IPS-18a (cell line): ENCODE measurements at regions not wholly inside any gene's neighbourhood (a gene's known extent, or its start where the extent isn't known, plus 50 kb on each side); places are given as distances from the start of the nearest gene placed in this dataset.

ENCODE experiments used
- H3K27ac ChIP-seq: one replicate; pipeline ENCODE4 v1.5.1; 2013; ENCODE audit warnings: low read length
- H3K27me3 ChIP-seq: one replicate; pipeline ENCODE4 v1.6.1; 2013; ENCODE audit warnings: mild to moderate bottlenecking, low read length; ENCODE audit not compliant: control insufficient read depth, insufficient read depth
- H3K36me3 ChIP-seq: one replicate; pipeline ENCODE4 v1.6.1; 2013; ENCODE audit warnings: low read depth, low read length; ENCODE audit not compliant: control insufficient read depth
- H3K4me1 ChIP-seq: one replicate; pipeline ENCODE4 v1.6.1; 2013; ENCODE audit warnings: low read depth, low read length; ENCODE audit not compliant: control insufficient read depth
- H3K4me3 ChIP-seq: one replicate; pipeline ENCODE4 v1.5.1; 2013; ENCODE audit warnings: low read length
- H3K9ac ChIP-seq: one replicate; pipeline ENCODE4 v1.6.1; 2013; ENCODE audit warnings: mild to moderate bottlenecking, low read length, moderate library complexity
- H3K9me3 ChIP-seq: one replicate; pipeline ENCODE4 v1.6.1; 2013; ENCODE audit warnings: low read depth, low read length; ENCODE audit not compliant: control insufficient read depth

DNA sequence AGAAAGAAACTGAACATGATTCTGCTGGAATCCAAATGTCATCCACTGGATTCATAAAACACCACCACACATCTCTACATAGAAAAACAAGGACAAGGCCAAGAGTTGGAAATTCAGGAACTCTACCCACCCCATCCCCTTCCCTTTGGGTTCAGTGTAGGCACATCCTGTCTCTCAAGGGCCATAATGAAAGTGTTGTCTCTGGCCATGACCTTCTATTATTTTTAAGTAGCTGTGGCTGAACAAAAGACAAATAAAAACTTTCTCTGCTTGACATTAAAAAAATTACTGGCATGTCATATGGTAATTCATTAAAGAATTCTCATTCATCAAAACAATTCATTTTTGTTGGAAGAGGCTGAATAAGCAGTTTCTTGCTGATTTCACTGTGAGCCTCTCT lies 54.9 kb upstream of the ZBTB18 start:
- no peak overlapping the region for H3K4me3 ChIP-seq

DNA sequence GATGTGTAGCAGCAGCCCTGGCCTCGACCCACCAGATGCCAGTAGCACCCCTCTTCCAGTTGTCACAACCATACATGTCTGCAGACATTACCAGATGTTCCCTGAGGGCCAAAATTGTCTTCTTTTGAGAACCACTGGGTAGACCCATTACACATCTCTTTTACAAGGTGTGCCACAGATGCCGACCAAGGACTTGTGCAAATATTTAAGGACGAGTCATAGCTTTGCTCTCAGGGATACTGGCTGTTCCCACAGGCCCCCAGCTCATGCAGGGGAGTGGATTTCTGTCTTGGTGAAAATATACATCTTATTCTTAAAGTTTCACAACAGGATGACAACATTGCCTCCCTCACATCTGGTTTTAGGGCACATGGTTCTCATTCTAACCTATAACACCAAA lies 59.4 kb upstream of the ZBTB18 start:
- Histone ChIP-seq H3K9ac (no peak overlapping the region), H3K27me3 (no peaks in the 10 kb centered on the region), H3K4me3 (no peak overlapping the region), H3K27ac (no peak overlapping the region), H3K36me3 (no peaks in the 10 kb centered on the region), H3K4me1 (no peaks in the 10 kb centered on the region), H3K9me3 (no peaks in the 10 kb centered on the region)

More for the DNA sequence above, 54.9 kb upstream of the ZBTB18 start:
- H3K9me3 ChIP-seq, result no peaks in the 10 kb centered on the region
- H3K27ac ChIP-seq, result no peak overlapping the region
- no peaks in the 10 kb centered on the region for H3K36me3 ChIP-seq
- H3K27me3 ChIP-seq, result no peaks in the 10 kb centered on the region
- H3K9ac ChIP-seq, result no peak overlapping the region
- H3K4me1 ChIP-seq, result no peaks in the 10 kb centered on the region

DNA sequence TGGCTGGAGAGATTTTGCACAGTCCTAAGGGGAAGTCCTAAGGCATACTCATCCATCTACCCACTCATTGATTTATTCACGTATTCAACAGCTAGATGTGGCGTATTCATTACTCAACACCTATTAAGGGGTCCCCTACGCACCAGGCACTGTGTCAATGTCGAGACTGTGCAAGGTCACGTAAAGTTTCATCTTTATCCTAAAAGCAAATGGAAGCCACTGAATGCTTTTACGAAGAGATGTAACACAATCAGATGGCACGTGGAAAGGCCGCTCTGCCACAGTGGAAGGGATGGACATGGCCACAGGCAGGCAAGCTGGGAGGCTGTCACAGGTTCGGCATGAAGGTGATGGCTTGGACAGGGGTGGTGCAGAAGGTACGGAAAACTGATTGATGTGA lies 66.3 kb upstream of the ZBTB18 start:
- Histone ChIP-seq H3K9me3 (no peaks in the 10 kb centered on the region), H3K36me3 (no peaks in the 10 kb centered on the region), H3K27me3 (no peaks in the 10 kb centered on the region), H3K4me3 (no peak overlapping the region), H3K4me1 (no peaks in the 10 kb centered on the region), H3K9ac (no peak overlapping the region), H3K27ac (no peak overlapping the region)

DNA sequence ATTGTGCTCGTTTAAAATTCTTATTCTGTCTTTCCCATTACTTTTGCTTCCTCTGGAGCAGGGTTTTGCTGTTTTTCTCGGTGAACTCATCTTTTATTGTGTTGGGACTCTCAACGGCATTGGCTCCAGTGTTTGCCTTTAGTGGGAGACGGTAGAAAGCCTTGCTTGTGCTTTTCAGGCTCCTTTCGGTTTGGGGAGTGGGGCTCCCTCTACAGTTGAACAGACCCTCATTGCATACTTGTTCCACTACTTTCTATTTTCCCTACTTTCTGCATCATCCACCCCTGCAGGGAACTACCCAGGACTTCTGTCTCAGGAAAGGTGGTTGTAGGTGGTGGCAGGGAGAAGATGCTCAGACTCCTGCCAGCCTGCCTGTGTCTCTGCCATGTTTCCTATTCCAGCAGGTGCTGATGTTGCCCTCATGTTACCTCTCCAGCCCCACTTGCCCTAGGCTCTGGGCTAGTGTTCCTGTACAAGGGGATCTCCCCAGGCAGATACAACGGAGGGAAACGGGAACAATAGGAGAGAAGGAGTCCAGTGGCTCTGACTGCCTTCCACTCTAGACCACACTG lies 68.5 kb upstream of the ZBTB18 start:
- Histone ChIP-seq H3K4me1 (no peaks in the 10 kb centered on the region), H3K27ac (no peak overlapping the region), H3K9me3 (no peaks in the 10 kb centered on the region), H3K9ac (no peak overlapping the region), H3K36me3 (no peaks in the 10 kb centered on the region), H3K27me3 (no peaks in the 10 kb centered on the region), H3K4me3 (no peak overlapping the region)

DNA sequence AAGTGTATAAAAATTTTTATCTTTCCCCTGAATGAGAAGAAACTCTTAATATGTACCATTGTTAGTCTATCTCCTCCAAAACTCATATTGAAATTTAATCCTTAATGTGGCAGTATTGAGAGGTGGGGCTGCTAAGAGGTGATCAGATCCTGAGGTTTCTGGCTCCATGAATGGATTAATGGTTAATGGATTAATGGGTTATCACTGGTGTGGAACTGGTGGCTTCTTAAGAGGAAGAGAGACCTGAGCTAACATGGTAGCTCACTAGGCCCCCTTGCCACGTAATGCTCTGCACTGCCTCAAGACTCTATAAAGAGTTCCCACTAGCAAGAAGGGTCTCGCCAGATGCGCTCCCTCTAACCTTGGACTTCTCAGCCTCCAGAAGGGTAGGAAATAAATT lies 70.6 kb upstream of the ZBTB18 start:
- no peaks in the 10 kb centered on the region for H3K9me3 ChIP-seq
- no peak overlapping the region for H3K27ac ChIP-seq
- no peaks in the 10 kb centered on the region for H3K4me1 ChIP-seq
- no peak overlapping the region for H3K9ac ChIP-seq
- no peak overlapping the region for H3K4me3 ChIP-seq
- no peaks in the 10 kb centered on the region for H3K27me3 ChIP-seq
- no peaks in the 10 kb centered on the region for H3K36me3 ChIP-seq

DNA sequence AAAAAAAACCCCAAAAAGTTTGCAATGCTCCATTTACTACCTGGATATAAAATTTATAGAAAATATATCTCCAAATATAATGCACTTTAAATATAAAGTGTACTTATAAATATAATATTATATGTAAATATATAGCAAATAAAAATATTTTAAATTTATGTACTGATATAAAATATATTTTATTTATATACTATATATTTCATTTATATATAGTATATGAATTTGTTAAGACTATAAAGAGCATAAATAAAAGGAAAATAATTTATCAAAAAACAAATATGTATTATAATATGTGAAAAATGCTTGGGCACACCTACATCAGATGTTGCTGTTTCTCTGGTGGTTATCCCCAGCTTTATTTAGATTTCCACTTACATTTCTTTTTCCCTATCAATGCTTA lies 71.0 kb upstream of the ZBTB18 start:
- Histone ChIP-seq H3K4me3 (no peak overlapping the region), H3K36me3 (no peaks in the 10 kb centered on the region), H3K4me1 (no peaks in the 10 kb centered on the region), H3K27ac (no peak overlapping the region), H3K27me3 (no peaks in the 10 kb centered on the region), H3K9ac (no peak overlapping the region), H3K9me3 (no peaks in the 10 kb centered on the region)

DNA sequence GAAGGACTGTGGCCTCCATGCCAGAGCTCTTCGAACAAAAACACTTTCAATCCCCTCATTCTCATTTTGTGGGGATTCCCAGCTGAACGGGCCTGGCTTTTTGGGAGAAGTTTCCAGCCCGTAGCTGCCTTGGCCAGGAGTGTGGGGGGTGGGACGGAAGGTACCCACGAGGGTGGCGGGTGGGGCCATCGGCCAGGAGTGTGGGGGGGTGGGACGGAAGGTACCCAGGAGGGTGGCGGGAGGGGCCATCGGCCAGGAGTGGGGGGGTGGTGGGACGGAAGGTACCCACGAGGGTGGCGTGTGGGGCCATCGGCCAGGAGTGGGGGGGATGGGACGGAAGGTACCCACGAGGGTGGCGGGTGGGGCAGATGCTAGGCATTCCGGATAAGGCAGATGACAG lies 71.7 kb upstream of the ZBTB18 start:
- Histone ChIP-seq H3K27ac (no peak overlapping the region), H3K36me3 (no peaks in the 10 kb centered on the region), H3K4me3 (no peak overlapping the region), H3K9ac (no peak overlapping the region), H3K27me3 (no peaks in the 10 kb centered on the region), H3K4me1 (no peaks in the 10 kb centered on the region), H3K9me3 (no peaks in the 10 kb centered on the region)

DNA sequence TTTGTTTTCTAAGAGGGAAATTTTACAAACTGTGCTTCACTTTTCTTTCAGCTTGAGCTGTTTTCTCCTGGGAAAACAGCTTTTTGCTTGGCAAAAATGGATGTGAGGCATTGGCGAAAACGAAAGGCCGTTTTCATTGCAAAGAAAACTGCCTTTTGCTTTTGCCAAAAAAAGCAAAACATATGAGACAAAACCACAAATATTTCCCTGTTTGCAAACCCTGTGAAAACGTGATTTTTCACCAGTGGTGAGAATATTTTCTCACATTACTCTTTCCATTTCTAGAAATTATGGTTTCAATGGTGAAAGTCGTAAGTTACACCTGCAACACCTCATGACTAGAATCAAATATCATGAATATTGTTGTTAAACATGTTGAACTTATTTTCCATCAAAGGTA lies 74.0 kb upstream of the ZBTB18 start:
- H3K9me3 ChIP-seq, result no peaks in the 10 kb centered on the region
- no peak overlapping the region for H3K4me3 ChIP-seq
- no peaks in the 10 kb centered on the region for H3K4me1 ChIP-seq
- no peak overlapping the region for H3K27ac ChIP-seq
- no peaks in the 10 kb centered on the region for H3K36me3 ChIP-seq
- H3K9ac ChIP-seq, result no peak overlapping the region
- no peaks in the 10 kb centered on the region for H3K27me3 ChIP-seq

DNA sequence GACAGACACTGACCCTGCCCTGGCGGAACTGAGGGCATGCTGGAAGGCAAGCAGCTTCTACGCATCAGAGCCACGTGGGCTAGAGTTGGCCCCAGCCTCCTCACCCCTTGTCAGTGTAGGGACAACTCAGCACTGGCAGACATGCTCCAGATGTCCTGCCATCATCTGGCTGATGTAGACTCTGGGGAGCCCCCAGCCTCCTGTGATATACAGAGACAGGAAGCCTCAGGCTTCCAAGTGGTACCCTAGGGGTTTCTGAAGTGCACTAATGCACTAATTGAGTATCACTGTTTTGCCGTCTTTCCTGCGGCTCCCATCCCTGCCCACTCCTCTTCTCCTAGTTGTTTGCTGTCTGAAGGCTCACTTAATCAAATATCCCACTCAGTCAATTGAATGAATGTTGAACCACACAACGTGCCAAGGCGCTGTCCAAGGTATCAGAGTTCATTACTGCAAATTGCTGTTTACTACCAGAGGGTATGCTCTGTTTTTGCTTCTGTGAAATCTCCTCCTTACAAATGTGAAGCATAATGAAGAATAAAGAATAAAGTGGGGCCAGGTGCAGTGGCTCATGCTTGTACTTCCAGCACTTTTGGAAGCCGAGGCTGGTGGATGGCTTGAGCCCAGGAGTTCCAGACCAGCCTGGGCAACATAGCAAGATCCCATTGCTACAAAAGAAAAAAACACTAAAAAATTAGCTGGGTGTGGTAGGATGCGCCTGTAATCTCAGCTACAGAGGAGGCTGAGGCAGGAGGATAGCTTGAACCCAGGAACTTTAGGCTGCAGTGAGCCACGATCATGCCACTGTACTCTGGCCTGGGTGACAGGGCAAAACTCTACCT lies 76.4 kb upstream of the ZBTB18 start:
- Histone ChIP-seq H3K4me3 (no peak overlapping the region), H3K27me3 (no peaks in the 10 kb centered on the region), H3K9me3 (no peaks in the 10 kb centered on the region), H3K9ac (no peak overlapping the region), H3K27ac (no peak overlapping the region), H3K4me1 (no peaks in the 10 kb centered on the region), H3K36me3 (no peaks in the 10 kb centered on the region)

DNA sequence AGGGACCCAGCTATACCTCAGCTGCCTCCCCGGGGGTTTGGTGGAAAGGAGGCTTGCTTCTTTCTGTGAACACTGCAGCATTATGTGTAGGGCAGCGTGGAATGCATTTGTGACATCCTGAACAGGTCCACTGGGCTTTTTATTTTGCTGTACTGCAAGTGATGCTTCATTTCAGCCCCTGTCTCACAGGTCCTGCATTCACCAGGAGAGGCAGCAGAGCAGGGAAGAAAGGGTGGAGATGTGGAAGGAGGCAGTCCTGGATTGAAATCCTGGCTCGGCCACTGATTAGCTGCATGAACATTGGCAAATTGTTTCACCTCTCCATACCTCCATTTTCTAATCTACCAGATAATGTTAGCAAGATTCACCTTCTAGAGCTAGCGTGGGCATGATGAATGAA lies 77.9 kb upstream of the ZBTB18 start:
- no peak overlapping the region for H3K4me3 ChIP-seq
- no peaks in the 10 kb centered on the region for H3K9me3 ChIP-seq
- peaks cover 9% of the 10 kb centered on the region for H3K4me1 ChIP-seq
- no peaks in the 10 kb centered on the region for H3K27me3 ChIP-seq
- H3K9ac ChIP-seq, result no peak overlapping the region
- no peaks in the 10 kb centered on the region for H3K36me3 ChIP-seq
- no peak overlapping the region for H3K27ac ChIP-seq

DNA sequence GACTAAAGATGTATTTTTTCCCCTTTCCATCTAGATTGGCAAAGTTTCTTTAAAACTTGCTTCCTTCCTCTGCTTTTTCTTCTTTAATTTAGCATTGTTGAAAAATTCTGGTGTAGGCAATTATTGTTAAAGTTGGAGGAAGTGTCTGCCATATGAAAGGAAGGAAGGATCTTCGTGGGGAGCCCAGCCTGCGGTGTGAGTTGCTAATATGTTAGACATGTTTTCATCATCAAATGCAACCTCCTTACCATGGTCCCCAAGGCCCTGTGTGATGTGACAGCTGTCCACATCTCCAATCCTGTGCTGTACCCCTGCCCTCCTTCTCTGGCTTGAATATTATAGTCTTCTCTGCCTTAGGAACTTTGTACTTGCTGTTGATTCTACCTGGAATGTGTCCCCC lies 81.0 kb upstream of the ZBTB18 start:
- Histone ChIP-seq H3K4me3 (no peak overlapping the region), H3K9me3 (no peaks in the 10 kb centered on the region), H3K36me3 (no peaks in the 10 kb centered on the region), H3K27ac (no peak overlapping the region), H3K4me1 (peaks cover 9% of the 10 kb centered on the region), H3K27me3 (no peaks in the 10 kb centered on the region), H3K9ac (no peak overlapping the region)

DNA sequence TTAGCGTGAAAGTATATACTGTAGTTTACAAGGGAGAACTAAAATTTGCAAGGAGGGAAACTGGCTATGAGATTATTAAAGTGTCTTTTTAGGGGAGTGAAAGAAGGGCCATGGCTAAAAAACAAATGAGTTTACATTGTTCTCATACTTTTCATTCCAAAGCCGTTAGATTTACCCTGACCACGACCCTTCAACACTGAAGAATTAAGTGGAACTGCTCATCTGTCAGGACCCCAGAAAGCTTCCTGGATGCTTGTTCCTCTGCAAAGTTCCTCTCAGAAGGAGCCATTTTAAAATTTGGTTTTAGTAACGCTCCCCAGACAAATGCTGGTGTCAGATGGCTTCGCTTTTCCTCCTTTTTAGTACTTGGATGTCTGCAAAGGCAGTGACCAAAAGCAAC lies 82.7 kb upstream of the ZBTB18 start:
- H3K36me3 ChIP-seq, result no peaks in the 10 kb centered on the region
- H3K9me3 ChIP-seq, result no peaks in the 10 kb centered on the region
- H3K27ac ChIP-seq, result no peak overlapping the region
- H3K9ac ChIP-seq, result no peak overlapping the region
- no peak overlapping the region for H3K4me3 ChIP-seq
- H3K4me1 ChIP-seq, result peaks cover 9% of the 10 kb centered on the region
- no peaks in the 10 kb centered on the region for H3K27me3 ChIP-seq
